ENCODE measurements at regions not wholly inside any gene's neighbourhood (a gene's known extent, or its start where the extent isn't known, plus 50 kb on each side); places are given as distances from the start of the nearest gene placed in this dataset.
"Not testable (repeated sequence)": the region's sequence is repeated elsewhere in the genome, so short reads cannot be mapped to it uniquely, and the experiment has no call there.

GRCh38 chr7:93706162-93706561, 131.6 kb upstream of the CALCR start:
- not testable (repeated sequence) for TF ChIP-seq CTCF, POLR2A (IDR thresholded peaks at IDR 0.05)
